Caco-2 (cell line): ENCODE measurements at regions not wholly inside any gene's neighbourhood (a gene's known extent, or its start where the extent isn't known, plus 50 kb on each side); places are given as distances from the start of the nearest gene placed in this dataset.

Experiments
- BruUV-seq: library from RNA; stranded (reverse); fragments of 400-500 nt; replicated peaks from 2 replicates; lab custom pipeline; 2021; lab: Mats Ljungman, UMichigan
- CTCF ChIA-PET: fragments of 300-600 bp; sonication (Branson Sonifier 250); formaldehyde crosslinking; loops from one replicate; lab custom pipeline; 2022; ENCODE audit warnings: antibody characterized with exemption; lab: Charles Lee
- POLR2A ChIA-PET: fragments of 300-600 bp; sonication (Branson Sonifier 250); formaldehyde crosslinking; loops from one replicate; lab custom pipeline; 2022; ENCODE audit warnings: antibody characterized with exemption; lab: Charles Lee
- DNase-seq, 2 experiments: peaks; one replicate each; pipeline versions ENCODE4 v3.0.0 to v3.0.0-alpha.2; 2020 to 2022
- H3K27me3 ChIP-seq: replicated peaks from 2 replicates; pipeline ENCODE4 v1.6.0; 2011; ENCODE audit warnings: low read length; ENCODE audit not compliant: control insufficient read depth, insufficient read depth
- H3K36me3 ChIP-seq: 2 replicates; pipeline ENCODE4 v1.5.1; 2011; ENCODE audit warnings: low read length; ENCODE audit not compliant: control insufficient read depth, insufficient read depth
- H3K4me1 ChIP-seq: fragments of 250-450 bp; sonication (Bioruptor Pico); 2 replicates; pipeline ENCODE4 v1.5.1; 2020; ENCODE audit warnings: mild to moderate bottlenecking
- H3K4me3 ChIP-seq: 2 replicates; pipeline ENCODE4 v1.5.1; 2011; ENCODE audit warnings: low read depth, mild to moderate bottlenecking, control low read depth, low read length
- H3K9me3 ChIP-seq: fragments of 250-450 bp; sonication (Bioruptor Pico); 2 replicates; pipeline ENCODE4 v1.5.1; 2020; ENCODE audit warnings: mild to moderate bottlenecking, moderate library complexity
- H3K27ac Mint-ChIP-seq: one replicate; pipeline ENCODE4 v1.8.0; 2022; ENCODE audit warnings: mixed read lengths; ENCODE audit not compliant: unreplicated experiment
- H3K27me3 Mint-ChIP-seq: one replicate; pipeline ENCODE4 v1.8.0; 2022; ENCODE audit warnings: mixed read lengths; ENCODE audit not compliant: insufficient read depth, unreplicated experiment
- H3K36me3 Mint-ChIP-seq: one replicate; pipeline ENCODE4 v1.8.0; 2022; ENCODE audit warnings: mild to moderate bottlenecking, mixed read lengths; ENCODE audit not compliant: insufficient read depth, unreplicated experiment
- H3K4me1 Mint-ChIP-seq: one replicate; pipeline ENCODE4 v1.8.0; 2022; ENCODE audit warnings: low read depth, mixed read lengths; ENCODE audit not compliant: unreplicated experiment
- H3K4me3 Mint-ChIP-seq: one replicate; pipeline ENCODE4 v1.8.0; 2022; ENCODE audit warnings: mild to moderate bottlenecking, moderate library complexity, mixed read lengths; ENCODE audit not compliant: unreplicated experiment
- H3K9me3 Mint-ChIP-seq: one replicate; pipeline ENCODE4 v1.8.0; 2022; ENCODE audit warnings: mixed read lengths; ENCODE audit not compliant: unreplicated experiment
- CTCF ChIP-seq, 2 experiments: fragments of 200-600 bp in 1 of 2; IDR thresholded peaks; 1 replicate in 1 of 2; 2 replicates in 1 of 2; pipeline versions ENCODE4 v1.5.1 to v1.8.0; 2011 to 2022; ENCODE audit warnings: antibody characterized with exemption in 1 of 2, control low read depth in 1 of 2, inconsistent platforms in 1 of 2, low read depth in 1 of 2, low read length in 1 of 2, mild to moderate bottlenecking in 1 of 2, moderate library complexity in 1 of 2; ENCODE audit not compliant: insufficient read depth in 1 of 2, severe bottlenecking in 1 of 2, unreplicated experiment in 1 of 2
- intact Hi-C: fragments of 100-400 bp; cut with micrococcal nuclease; formaldehyde crosslinking; loops from one replicate; pipeline ENCODE4 v1.10.0; 2022; ENCODE audit not compliant: unreplicated experiment

DNA sequence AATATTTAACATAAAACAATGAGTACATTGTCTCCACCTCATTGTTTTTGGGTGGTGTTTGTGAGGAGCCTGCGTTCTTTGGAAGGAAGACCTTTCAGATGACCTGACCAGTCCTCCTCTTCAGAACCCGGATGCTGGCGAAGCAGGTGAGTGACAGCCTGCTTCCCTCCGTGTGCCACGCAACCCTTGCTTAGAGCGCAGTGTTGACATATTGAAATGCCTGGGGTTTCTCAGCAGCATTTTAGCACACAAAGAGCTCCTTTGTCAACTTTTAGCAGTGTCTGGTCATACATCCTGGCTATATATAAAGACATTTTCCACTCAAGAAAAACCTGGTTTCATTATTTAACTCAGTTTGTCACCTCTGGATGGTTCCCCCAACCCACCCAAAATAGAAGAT is 335.7 kb upstream of the POU3F3 start:
- no peaks in the 10 kb centered on the region for H3K4me1 Mint-ChIP-seq
- peaks cover 10% of the 10 kb centered on the region for H3K27me3 Mint-ChIP-seq
- no peak for TF ChIP-seq CTCF (IDR thresholded peaks at IDR 0.05; ENCODE audit: insufficient read depth in 1 of 2, low read depth in 1 of 2, low read length in 1 of 2, severe bottlenecking in 1 of 2, unreplicated experiment in 1 of 2)
- BruUV-seq: no TSS peak
- ChIA-PET CTCF (no interaction called here), POLR2A (no interaction called here)
- no peak overlapping the region for H3K4me3 ChIP-seq
- DNase-seq: no peak
- no peaks in the 10 kb centered on the region for H3K36me3 Mint-ChIP-seq
- H3K9me3 ChIP-seq: 0 out of 2 replicates have a peak, but pooled peaks cover 4% of the 10 kb centered on the region
- H3K4me3 Mint-ChIP-seq: no peak overlapping the region
- H3K9me3 Mint-ChIP-seq: peaks cover 21% of the 10 kb centered on the region
- no peaks in the 10 kb centered on the region for H3K27me3 ChIP-seq
- H3K27ac Mint-ChIP-seq: no peak overlapping the region
- intact Hi-C loops: no loop called here
- no peaks in the 10 kb centered on the region for H3K4me1 ChIP-seq
- no peaks in the 10 kb centered on the region for H3K36me3 ChIP-seq

- intact Hi-C loops: loop anchor here (5.0 kb wide), 1 partner anchor 489 kb away; no protein-coding TSS in a partner anchor
- ChIA-PET POLR2A (no interaction called here), CTCF (no interaction called here)
- no peaks in the 10 kb centered on the region for H3K4me1 Mint-ChIP-seq
- BruUV-seq: no TSS peak
- no peaks in the 10 kb centered on the region for H3K27me3 ChIP-seq
- DNase-seq: no peak
- no peaks in the 10 kb centered on the region for H3K36me3 Mint-ChIP-seq
- no peaks in the 10 kb centered on the region for H3K4me1 ChIP-seq
- H3K27ac Mint-ChIP-seq: no peak overlapping the region
- 0 out of 2 replicates have a peak, but pooled peaks cover 4% of the 10 kb centered on the region for H3K9me3 ChIP-seq
- peaks cover 9% of the 10 kb centered on the region for H3K27me3 Mint-ChIP-seq
- H3K4me3 Mint-ChIP-seq: no peak overlapping the region
- H3K9me3 Mint-ChIP-seq: peaks cover 22% of the 10 kb centered on the region
- H3K36me3 ChIP-seq: no peaks in the 10 kb centered on the region
- H3K4me3 ChIP-seq: no peak overlapping the region
- no peak for TF ChIP-seq CTCF (IDR thresholded peaks at IDR 0.05; ENCODE audit: insufficient read depth in 1 of 2, low read depth in 1 of 2, low read length in 1 of 2, severe bottlenecking in 1 of 2, unreplicated experiment in 1 of 2)
These were observed 332.7 kb upstream of the POU3F3 start for GRCh38 chr2:104521247-104521646.

DNA sequence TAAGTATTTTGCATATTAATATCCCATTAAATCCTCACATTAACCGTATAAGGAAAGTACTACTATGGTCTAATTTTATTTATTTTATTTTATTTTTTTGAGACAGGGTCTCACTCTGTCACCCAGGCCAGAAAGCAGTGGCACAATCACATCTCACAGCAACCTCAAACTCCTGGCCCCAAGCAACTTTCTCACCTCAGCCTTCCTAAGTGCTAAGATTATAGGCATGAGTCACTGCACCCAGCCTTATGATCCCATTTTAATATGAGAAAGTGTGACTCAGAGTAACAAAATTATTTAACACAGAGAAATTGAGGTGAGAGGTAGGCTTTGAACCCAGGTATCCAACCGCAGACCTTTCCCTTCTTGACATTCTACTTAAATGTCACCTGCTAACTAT is 330.0 kb upstream of the POU3F3 start:
- no peaks in the 10 kb centered on the region for H3K4me1 Mint-ChIP-seq
- BruUV-seq: no TSS peak
- no peak overlapping the region for H3K4me3 Mint-ChIP-seq
- Histone ChIP-seq H3K36me3 (no peaks in the 10 kb centered on the region), H3K9me3 (0 out of 2 replicates have a peak, but pooled peaks cover 4% of the 10 kb centered on the region), H3K4me1 (no peaks in the 10 kb centered on the region), H3K4me3 (no peak overlapping the region), H3K27me3 (no peaks in the 10 kb centered on the region)
- intact Hi-C loops: loop anchor here (5.0 kb wide), 1 partner anchor 492 kb away; no protein-coding TSS in a partner anchor
- POLR2A ChIA-PET: no interaction called here
- no peaks in the 10 kb centered on the region for H3K36me3 Mint-ChIP-seq
- H3K27me3 Mint-ChIP-seq: peaks cover 20% of the 10 kb centered on the region
- CTCF ChIA-PET: no interaction called here
- TF ChIP-seq CTCF (IDR thresholded peaks at IDR 0.05; ENCODE audit: insufficient read depth in 1 of 2, low read depth in 1 of 2, low read length in 1 of 2, severe bottlenecking in 1 of 2, unreplicated experiment in 1 of 2): no peak
- no peak for DNase-seq
- H3K27ac Mint-ChIP-seq: no peak overlapping the region
- H3K9me3 Mint-ChIP-seq: peaks cover 22% of the 10 kb centered on the region
